ENCODE measurements at regions not wholly inside any gene's neighbourhood (a gene's known extent, or its start where the extent isn't known, plus 50 kb on each side); places are given as distances from the start of the nearest gene placed in this dataset.

DNA sequence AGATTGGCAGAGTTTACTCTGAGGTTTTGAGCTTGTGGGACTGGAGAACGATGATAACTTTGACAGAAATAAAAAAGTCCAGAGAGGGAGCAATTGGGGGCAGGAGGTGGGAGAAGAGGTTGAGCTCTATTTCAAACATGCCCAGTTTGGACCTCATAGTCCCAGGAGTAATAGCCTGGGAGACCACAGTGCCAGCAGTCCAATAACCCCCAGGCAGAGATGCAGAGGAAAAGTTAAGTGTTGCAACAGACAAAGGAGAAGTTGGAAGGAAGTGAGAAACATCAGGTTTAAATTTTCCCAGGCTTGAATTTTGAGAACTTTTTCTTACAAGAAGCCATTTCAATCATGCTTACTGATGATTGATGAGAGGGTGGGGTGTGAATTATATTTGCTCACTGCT, 117.0 kb upstream of the GHR start:
- Mint-ChIP-seq H3K9me3 (no peaks in the 10 kb centered on the region), H3K27me3 (no peaks in the 10 kb centered on the region)

DNA sequence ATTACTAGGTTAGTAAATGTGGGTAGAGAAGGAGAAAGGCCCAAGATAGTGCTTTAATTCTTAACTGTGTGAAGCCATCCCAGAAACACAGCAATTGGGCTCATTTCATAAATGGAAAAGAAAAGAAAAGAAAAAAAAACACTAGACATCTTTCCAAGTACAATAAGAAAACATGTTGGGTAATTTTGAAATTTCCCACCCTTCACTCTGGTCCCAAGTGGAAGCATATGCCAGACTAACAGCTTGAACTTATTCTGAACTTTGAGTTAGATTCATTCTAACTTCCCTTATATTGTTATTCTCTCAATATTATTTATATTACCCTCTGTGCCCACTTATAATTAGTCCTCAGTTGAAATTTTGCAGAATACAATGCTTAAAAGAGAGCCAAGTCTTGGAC, 113.4 kb upstream of the GHR start:
- Histone ChIP-seq H3K4me1 (ENCODE audit: insufficient read depth, low read length) (no peaks in the 10 kb centered on the region), H3K27me3 (ENCODE audit: control insufficient read depth in 1 of 2, insufficient read depth in 2 of 2, low read length in 2 of 2) (no peaks in the 10 kb centered on the region), H3K9me3 (ENCODE audit: control insufficient read depth in 1 of 2, insufficient read depth in 1 of 2, low read length in 2 of 2) (no peaks in the 10 kb centered on the region), H3K36me3 (ENCODE audit: insufficient read depth, low read length) (no peaks in the 10 kb centered on the region), H3K4me3 (ENCODE audit: low read length) (no peak overlapping the region), H3K27ac (ENCODE audit: low read depth in 1 of 2, low read length in 2 of 2) (no peak overlapping the region)
- Mint-ChIP-seq H3K27ac (no peak overlapping the region), H3K27me3 (no peaks in the 10 kb centered on the region), H3K36me3 (ENCODE audit: low read depth) (no peaks in the 10 kb centered on the region), H3K4me1 (ENCODE audit: low read depth) (no peaks in the 10 kb centered on the region), H3K4me3 (no peak overlapping the region), H3K9me3 (no peaks in the 10 kb centered on the region)
- ATAC-seq (ENCODE audit: poor library complexity) (no peak), DNase-seq (no peak)
- ChIA-PET CTCF (no interaction called here), POLR2A (no interaction called here)
- intact Hi-C loops (cut with DNase I, micrococcal nuclease), result no loop called here
- TF ChIP-seq CTCF (IDR thresholded peaks at IDR 0.05), result no peak

More for the DNA sequence above, 117.0 kb upstream of the GHR start:
- no peaks in the 10 kb centered on the region for H3K9me3 ChIP-seq (ENCODE audit: control insufficient read depth in 1 of 2, insufficient read depth in 1 of 2, low read length in 2 of 2)
- Mint-ChIP-seq H3K27ac (no peak overlapping the region), H3K4me1 (ENCODE audit: low read depth) (no peaks in the 10 kb centered on the region), H3K4me3 (no peak overlapping the region), H3K36me3 (ENCODE audit: low read depth) (no peaks in the 10 kb centered on the region)
- no peak overlapping the region for H3K4me3 ChIP-seq (ENCODE audit: low read length)
- DNase-seq (no peak), ATAC-seq (ENCODE audit: poor library complexity) (no peak)
- ChIA-PET CTCF (no interaction called here), POLR2A (no interaction called here)
- no peaks in the 10 kb centered on the region for H3K36me3 ChIP-seq (ENCODE audit: insufficient read depth, low read length)
- H3K27me3 ChIP-seq (ENCODE audit: control insufficient read depth in 1 of 2, insufficient read depth in 2 of 2, low read length in 2 of 2), result no peaks in the 10 kb centered on the region
- intact Hi-C loops (cut with DNase I, micrococcal nuclease), result no loop called here
- TF ChIP-seq CTCF (IDR thresholded peaks at IDR 0.05), result no peak
- H3K4me1 ChIP-seq (ENCODE audit: insufficient read depth, low read length), result no peaks in the 10 kb centered on the region
- H3K27ac ChIP-seq (ENCODE audit: low read depth in 1 of 2, low read length in 2 of 2), result no peak overlapping the region

DNA sequence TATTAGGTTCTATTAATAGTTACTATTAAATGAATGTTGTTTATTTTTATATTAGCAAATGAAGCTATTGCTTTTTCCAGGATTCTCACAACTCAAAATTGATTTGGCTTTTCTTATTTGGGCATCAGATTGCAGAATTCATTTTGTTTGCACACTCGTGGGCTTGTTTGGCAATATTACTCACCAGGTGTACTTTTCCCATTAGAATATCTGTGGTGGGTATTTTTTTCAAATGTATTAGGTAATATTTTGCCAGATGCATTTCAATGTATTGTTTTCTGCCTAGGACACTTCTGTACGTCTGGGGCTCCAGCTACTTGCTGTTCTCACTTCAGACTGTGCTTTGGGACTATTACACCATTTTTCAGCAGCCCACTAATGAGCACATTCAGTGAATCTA, 108.0 kb upstream of the GHR start:
- no peaks in the 10 kb centered on the region for H3K4me1 ChIP-seq (ENCODE audit: insufficient read depth, low read length)
- DNase-seq (no peak), ATAC-seq (ENCODE audit: poor library complexity) (no peak)
- no peaks in the 10 kb centered on the region for H3K36me3 ChIP-seq (ENCODE audit: insufficient read depth, low read length)
- POLR2A ChIA-PET, result no interaction called here
- Mint-ChIP-seq H3K4me3 (no peak overlapping the region), H3K36me3 (ENCODE audit: low read depth) (no peaks in the 10 kb centered on the region), H3K4me1 (ENCODE audit: low read depth) (no peaks in the 10 kb centered on the region), H3K27ac (no peak overlapping the region), H3K27me3 (no peaks in the 10 kb centered on the region), H3K9me3 (peaks cover 9% of the 10 kb centered on the region)
- no peaks in the 10 kb centered on the region for H3K27me3 ChIP-seq (ENCODE audit: control insufficient read depth in 1 of 2, insufficient read depth in 2 of 2, low read length in 2 of 2)
- no peak for TF ChIP-seq CTCF (IDR thresholded peaks at IDR 0.05)
- no peak overlapping the region for H3K27ac ChIP-seq (ENCODE audit: low read depth in 1 of 2, low read length in 2 of 2)
- H3K4me3 ChIP-seq (ENCODE audit: low read length), result no peak overlapping the region
- intact Hi-C loops (cut with DNase I, micrococcal nuclease), result no loop called here
- peaks cover 5 to 9% of the 10 kb centered on the region in 2 experiments for H3K9me3 ChIP-seq (ENCODE audit: control insufficient read depth in 1 of 2, insufficient read depth in 1 of 2, low read length in 2 of 2)
- CTCF ChIA-PET, result no interaction called here

Data from CD4-positive, alpha-beta T cell (primary cell).